Dermis microvascular lymphatic vessel endothelial cell (primary cell): ENCODE measurements at regions not wholly inside any gene's neighbourhood (a gene's known extent, or its start where the extent isn't known, plus 50 kb on each side); places are given as distances from the start of the nearest gene placed in this dataset.
"Not testable (repeated sequence)": the region's sequence is repeated elsewhere in the genome, so short reads cannot be mapped to it uniquely, and the experiment has no call there.

ENCODE experiments used
- DNase-seq, 2 donors: peaks; one replicate each; pipeline versions ENCODE4 v3.0.0 to v3.0.0-alpha.2; 2010; ENCODE audit warnings: low read depth in 2 of 2

- no peak for DNase-seq
Observed at GRCh38 chr21:20086508-20086907, 911.7 kb upstream of the NCAM2 start.

- no peak for DNase-seq
Observed at GRCh38 chr21:20106368-20106767, 891.8 kb upstream of the NCAM2 start.

GRCh38 chr21:20108016-20108415 is 890.2 kb upstream of the NCAM2 start:
- no peak for DNase-seq

- DNase-seq = no peak
Observed at GRCh38 chr21:20108976-20109540, 889.2 kb upstream of the NCAM2 start.

- DNase-seq = no peak
Observed at GRCh38 chr21:20110368-20110767, 887.8 kb upstream of the NCAM2 start.

- no peak for DNase-seq
Observed at GRCh38 chr21:20151741-20152140, 846.5 kb upstream of the NCAM2 start.

GRCh38 chr21:20163167-20163566 is 835.0 kb upstream of the NCAM2 start:
- no peak for DNase-seq

GRCh38 chr21:20167059-20167458 is 831.1 kb upstream of the NCAM2 start:
- DNase-seq = no peak

- DNase-seq = no peak
Observed at GRCh38 chr21:20169812-20170576, 828.2 kb upstream of the NCAM2 start.

GRCh38 chr21:20186186-20186585 is 812.0 kb upstream of the NCAM2 start:
- no peak for DNase-seq

GRCh38 chr21:20187028-20187427 is 811.2 kb upstream of the NCAM2 start:
- no peak for DNase-seq

GRCh38 chr21:20201323-20201722 is 796.9 kb upstream of the NCAM2 start:
- DNase-seq = not testable (repeated sequence)

GRCh38 chr21:20207335-20207734 is 790.9 kb upstream of the NCAM2 start:
- DNase-seq = no peak

GRCh38 chr21:20215959-20216358 is 782.2 kb upstream of the NCAM2 start:
- DNase-seq = no peak

GRCh38 chr21:20220586-20220985 is 777.6 kb upstream of the NCAM2 start:
- no peak for DNase-seq

GRCh38 chr21:20221981-20222380 is 776.2 kb upstream of the NCAM2 start:
- not testable (repeated sequence) for DNase-seq

- DNase-seq = not testable (repeated sequence)
Observed at GRCh38 chr21:20236649-20237048, 761.6 kb upstream of the NCAM2 start.

- DNase-seq = no peak
Observed at GRCh38 chr21:20249401-20249800, 748.8 kb upstream of the NCAM2 start.

- no peak for DNase-seq
Observed at GRCh38 chr21:20250337-20250736, 747.9 kb upstream of the NCAM2 start.

GRCh38 chr21:20253261-20253660 is 744.9 kb upstream of the NCAM2 start:
- no peak for DNase-seq

GRCh38 chr21:20254964-20255363 is 743.2 kb upstream of the NCAM2 start:
- DNase-seq = no peak

- no peak for DNase-seq
Observed at GRCh38 chr21:20257052-20257740, 741.0 kb upstream of the NCAM2 start.

- no peak for DNase-seq
Observed at GRCh38 chr21:20258542-20258941, 739.7 kb upstream of the NCAM2 start.
